Fibroblast of skin of back (primary cell): ENCODE measurements at regions not wholly inside any gene's neighbourhood (a gene's known extent, or its start where the extent isn't known, plus 50 kb on each side); places are given as distances from the start of the nearest gene placed in this dataset.
A peak's percentile ranks its signal among the peaks of the same experiment; 100 is the strongest.

ENCODE experiments used
- DNase-seq: peaks from one replicate; pipeline ENCODE4 v3.0.0-alpha.2; 2013

- DNase-seq: no peak
These were observed 202.3 kb upstream of the LMNTD1 start for GRCh38 chr12:25755136-25755970.

GRCh38 chr12:25755971-25756260 is 202.6 kb upstream of the RASSF8 start:
- DNase-seq: no peak

- DNase-seq: no peak
These were observed 201.3 kb upstream of the RASSF8 start for GRCh38 chr12:25757037-25757665.

GRCh38 chr12:25759752-25760151 is 198.7 kb upstream of the RASSF8 start:
- peak; percentile 63 for DNase-seq

- no peak for DNase-seq
These were observed 197.1 kb upstream of the RASSF8 start for GRCh38 chr12:25761356-25761755.

GRCh38 chr12:25764409-25764808 is 194.1 kb upstream of the RASSF8 start:
- no peak for DNase-seq

GRCh38 chr12:25764892-25765291 is 193.6 kb upstream of the RASSF8 start:
- DNase-seq: no peak

GRCh38 chr12:25767606-25768005 is 190.9 kb upstream of the RASSF8 start:
- peak; percentile 79 for DNase-seq

GRCh38 chr12:25768151-25768550 is 190.3 kb upstream of the RASSF8 start:
- no peak for DNase-seq

GRCh38 chr12:25769082-25769945 is 189.2 kb upstream of the RASSF8 start:
- DNase-seq: peak; percentile 86

- DNase-seq: no peak
These were observed 187.4 kb upstream of the RASSF8 start for GRCh38 chr12:25771041-25771440.

- DNase-seq: no peak
These were observed 187.0 kb upstream of the RASSF8 start for GRCh38 chr12:25771476-25771875.

- peak; percentile 73 for DNase-seq
These were observed 182.5 kb upstream of the RASSF8 start for GRCh38 chr12:25775968-25776367.

GRCh38 chr12:25780771-25781170 is 177.7 kb upstream of the RASSF8 start:
- no peak for DNase-seq

GRCh38 chr12:25781232-25781631 is 177.2 kb upstream of the RASSF8 start:
- DNase-seq: no peak

- no peak for DNase-seq
These were observed 174.9 kb upstream of the RASSF8 start for GRCh38 chr12:25783566-25783965.

GRCh38 chr12:25784669-25785068 is 173.8 kb upstream of the RASSF8 start:
- no peak for DNase-seq

GRCh38 chr12:25785134-25785533 is 173.3 kb upstream of the RASSF8 start:
- no peak for DNase-seq

- DNase-seq: no peak
These were observed 170.8 kb upstream of the RASSF8 start for GRCh38 chr12:25787701-25788100.

- DNase-seq: no peak
These were observed 169.6 kb upstream of the RASSF8 start for GRCh38 chr12:25788707-25789442.

- no peak for DNase-seq
These were observed 168.9 kb upstream of the RASSF8 start for GRCh38 chr12:25789541-25789944.

- DNase-seq: no peak
These were observed 166.5 kb upstream of the RASSF8 start for GRCh38 chr12:25792031-25792430.

- DNase-seq: no peak
These were observed 165.3 kb upstream of the RASSF8 start for GRCh38 chr12:25793196-25793595.
